GM03348 (cell line): ENCODE measurements at regions not wholly inside any gene's neighbourhood (a gene's known extent, or its start where the extent isn't known, plus 50 kb on each side); places are given as distances from the start of the nearest gene placed in this dataset.
A peak's percentile ranks its signal among the peaks of the same experiment; 100 is the strongest.

Experiments
- DNase-seq: peaks from one replicate; pipeline ENCODE4 v3.0.0; 2012; ENCODE audit warnings: low spot score

DNA sequence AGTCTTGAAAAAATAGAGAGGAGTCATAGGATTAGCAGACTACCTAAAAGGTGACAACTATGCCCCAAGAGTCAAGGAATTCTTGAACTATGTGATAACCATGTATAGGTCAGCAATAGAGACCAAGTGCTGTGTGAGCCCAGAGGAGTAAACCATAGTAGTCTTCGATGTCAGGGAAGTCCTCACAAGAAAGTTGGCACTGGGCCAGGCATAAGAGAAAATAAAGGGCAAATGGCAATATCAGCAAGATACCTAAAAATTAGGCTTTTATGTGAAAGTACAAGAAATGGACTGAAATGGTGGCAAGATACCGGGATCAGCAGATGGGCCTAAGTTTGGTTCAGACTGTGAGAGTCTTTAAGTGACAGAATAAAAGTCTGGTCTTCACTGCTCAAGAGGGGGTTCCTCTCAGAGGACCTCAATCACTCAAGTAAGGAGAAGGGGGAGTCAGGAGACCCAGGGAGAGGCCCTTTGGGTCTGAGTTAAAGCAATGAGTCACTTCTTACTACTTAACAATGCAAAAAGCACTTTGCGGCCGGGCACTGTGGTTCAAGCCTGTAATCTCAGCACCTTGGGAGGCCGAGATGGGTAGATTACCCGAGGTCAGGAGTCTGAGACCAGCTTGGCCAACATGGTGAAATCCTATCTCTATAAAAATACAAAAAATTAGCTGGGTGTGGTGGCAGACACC lies 95.0 kb downstream of the TEX35 start:
- DNase-seq = no peak

DNA sequence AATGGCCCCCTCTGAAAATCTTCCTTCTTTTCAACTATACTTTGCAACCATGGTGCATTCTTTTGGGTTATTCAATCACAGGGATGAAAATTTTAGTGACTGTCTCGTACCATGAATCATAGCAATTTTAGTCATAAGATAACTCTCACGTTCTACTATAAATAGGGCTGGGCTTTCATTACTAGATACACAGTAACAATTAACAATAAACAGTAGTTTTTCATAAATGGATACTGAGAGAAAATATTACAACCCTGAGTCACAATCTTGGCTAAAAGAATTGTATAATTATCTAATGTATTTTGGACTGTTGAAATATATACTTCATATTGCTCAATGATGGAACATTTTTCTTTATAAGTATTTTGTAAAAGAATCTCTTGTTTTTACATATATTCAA lies 96.1 kb downstream of the TEX35 start:
- DNase-seq = peak; percentile 61

DNA sequence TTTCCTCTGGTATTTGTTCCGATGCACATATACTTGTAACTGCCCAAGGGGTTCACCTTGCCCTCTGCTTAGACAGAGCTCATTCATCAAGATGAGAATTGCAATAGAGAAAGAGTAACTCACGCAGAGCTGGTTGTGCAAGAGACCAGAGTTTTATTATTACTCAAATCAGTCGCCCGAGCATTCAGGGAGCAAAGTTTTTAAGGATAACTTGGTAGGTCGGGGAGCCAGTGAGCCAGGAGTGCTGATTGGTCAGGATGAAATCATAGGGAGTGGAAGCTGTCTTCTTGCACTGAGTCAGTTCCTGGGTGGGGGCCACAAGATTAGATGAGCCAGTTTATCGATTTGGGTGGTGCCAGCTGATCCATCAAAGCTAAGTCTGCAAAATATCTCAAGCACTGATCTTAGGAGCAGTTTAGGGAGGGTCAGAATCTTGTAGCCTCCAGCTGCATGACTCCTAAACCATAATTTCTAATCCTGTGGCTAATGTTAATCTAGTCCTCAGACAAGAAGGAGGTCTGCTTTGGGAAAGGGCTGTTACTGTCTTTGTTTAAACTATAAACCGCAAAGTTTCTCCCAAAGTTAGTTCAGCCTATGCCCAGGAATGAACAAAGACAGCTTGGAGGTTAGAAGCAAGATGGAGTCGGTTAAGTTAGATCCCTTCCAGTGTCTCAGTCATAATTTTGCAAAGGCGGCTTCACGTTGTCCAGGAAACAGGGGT lies 97.9 kb downstream of the TEX35 start:
- DNase-seq = peak; percentile 44

DNA sequence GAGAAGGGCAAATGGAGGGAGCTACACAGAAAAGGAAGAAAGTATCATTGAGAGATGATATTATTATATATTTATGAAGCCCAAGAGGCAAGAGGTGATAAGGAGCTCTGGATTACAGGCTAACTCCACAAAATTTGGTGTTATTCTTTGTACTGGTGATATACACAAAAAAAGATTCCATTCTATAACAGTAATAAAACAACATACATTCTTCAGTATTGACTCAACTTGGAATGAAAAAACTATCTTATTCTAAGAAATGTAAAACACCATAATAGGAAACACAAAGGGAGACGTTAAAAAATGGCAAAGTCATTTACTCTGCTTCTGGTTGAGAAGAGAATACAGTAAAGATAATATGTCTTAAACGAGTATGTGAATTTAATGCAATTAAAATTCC lies 99.4 kb downstream of the TEX35 start:
- peak; percentile 68 for DNase-seq

DNA sequence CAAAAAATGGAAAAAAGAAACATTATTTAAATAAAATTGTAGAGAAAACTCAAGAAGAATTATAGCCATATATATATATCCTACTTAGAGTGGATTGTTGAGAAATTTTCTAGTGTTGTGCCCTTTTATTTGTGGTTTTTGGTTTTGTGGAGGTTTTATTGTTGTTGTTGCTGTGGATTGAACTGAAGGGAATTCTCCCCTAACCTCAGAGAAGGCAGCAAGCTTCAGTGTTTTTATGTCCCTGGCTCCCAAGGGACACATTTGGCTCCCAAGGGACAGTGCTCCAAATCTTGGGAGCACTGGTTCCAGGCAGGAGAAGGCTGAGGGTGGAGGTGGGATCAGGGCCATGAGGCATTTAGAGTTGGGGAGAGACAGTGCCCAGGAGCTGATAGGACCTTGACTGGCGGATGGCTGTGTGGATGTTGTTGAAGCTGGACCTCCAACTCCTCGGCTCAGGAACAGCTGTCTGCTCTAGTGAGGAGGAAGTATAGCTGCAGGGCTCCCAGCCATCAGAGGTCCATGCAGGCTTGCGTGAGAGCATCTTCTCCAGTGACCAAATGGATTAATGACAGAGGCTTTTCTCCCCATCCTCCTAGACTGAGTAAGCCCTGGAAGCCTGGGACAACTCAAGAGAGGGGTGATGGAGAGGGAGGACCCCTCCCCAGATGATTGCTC lies 100.5 kb downstream of the TEX35 start:
- no peak for DNase-seq

DNA sequence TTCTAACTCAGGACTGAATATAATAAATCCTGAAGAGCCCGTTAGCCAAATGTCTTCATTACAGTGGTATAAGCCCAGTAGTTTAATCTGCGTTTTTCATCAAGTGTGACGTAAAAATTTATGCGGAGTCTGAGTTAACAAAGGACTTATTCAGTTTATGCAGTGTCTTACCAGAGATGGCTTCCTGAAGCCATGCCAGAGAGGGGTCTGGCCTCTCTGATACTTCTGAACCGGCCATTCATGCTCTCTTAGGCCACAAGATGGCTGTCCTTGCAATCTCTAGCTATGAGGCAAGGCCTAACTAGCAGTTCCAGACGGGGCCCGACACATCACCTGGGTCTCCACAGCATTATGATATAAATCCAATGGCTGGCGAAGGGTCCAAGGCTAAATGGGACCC lies 101.4 kb downstream of the TEX35 start:
- no peak for DNase-seq

DNA sequence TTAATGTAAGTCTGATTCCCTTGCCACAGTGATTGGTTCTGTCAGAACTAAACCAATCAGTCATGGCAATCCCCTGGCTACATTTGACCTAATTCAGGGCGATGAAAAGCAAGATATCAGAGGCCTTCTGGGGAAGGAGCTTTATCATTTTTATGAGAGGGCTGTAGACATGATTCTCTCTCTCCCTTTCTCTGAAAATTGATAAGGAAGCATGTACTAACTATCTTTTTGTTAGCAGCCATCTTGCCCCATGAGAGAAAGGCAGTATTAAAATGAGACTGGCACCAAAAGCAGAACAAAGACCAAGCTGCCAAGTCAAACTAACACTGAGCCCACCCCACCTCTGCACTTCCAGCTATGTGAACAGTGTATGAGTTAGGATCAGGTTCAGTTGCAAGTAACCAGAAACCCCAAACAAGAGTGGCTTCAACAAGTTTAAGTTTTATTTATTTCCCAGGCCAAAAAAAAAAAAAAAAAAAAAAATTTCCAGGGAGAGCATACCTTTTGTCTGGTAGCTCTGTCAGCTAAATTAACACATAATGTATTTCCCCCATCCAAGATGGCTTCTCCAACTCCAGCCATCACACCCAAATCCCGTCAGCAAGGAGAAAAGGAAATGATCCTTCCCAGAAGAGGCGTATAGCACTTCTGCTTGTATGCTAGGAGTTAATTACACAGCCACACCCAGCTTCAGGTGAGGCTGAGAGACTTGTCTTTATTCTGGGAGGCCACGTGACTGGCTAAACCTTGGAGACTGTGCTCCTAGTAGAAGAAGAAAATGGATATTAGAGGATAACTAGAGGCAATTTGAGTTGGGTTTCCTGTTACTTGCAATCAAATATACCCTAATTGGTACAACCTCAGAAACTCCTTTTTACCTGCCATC lies 105.8 kb upstream of the RALGPS2 start:
- no peak for DNase-seq

DNA sequence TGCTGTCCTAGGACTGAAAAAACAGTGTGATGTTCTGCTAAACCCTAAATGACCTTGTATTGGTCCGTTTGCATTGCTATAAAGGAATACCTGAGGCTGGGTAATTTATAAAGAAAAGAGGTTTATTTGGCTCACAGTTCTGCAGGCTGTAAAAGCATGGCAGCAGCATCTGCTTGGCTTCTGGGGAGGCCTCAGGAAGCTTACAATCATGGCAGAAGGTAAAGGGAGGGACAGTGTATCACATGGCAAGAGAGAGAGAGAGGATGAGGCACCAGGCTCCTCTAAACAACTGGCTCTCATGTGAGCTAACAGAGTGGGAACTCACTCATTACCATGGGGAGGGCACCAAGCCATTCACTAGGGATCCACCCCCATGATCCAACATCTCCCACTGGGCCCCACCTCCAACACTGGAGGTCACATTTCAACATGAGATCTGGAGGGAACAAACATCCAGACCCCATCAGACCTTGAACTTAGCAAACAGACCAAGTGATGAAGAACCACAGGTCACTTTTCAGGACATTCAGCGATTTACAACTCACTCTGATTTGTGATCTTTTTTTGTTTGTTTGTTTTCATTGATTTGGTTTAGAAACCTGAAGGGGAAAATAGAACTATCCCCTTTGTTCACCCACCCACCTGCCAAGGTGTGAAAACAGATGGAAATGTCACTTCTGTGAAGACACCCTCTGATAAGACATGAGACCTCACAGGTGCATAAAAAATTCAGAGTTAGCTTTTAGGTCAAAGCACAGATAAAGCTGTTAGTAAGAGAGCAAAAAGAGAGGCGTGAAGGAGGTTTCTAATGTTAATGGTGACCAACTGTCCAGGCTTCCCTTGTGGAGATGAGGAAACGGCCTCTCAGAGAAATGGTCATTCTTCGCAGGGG lies 104.2 kb upstream of the RALGPS2 start:
- no peak for DNase-seq

DNA sequence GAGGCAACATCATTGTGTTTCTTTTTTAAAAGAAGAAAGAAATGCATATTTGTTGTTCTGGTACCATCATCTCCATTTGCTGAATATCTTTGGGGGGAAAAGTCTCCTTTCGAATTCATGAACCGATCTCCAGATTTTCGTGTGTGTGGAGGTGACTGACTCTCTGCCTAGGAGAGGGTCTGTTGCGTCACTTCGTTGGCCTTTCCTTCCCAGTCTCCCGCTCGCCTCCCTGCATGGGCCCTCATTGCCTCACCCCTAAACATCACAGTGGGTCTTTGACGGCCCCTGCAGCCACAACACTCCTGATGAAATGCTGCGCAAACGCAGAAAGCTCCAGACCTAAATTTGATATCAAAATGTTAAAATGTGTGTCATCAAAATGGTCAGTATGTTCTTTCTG lies 103.2 kb upstream of the RALGPS2 start:
- no peak for DNase-seq

DNA sequence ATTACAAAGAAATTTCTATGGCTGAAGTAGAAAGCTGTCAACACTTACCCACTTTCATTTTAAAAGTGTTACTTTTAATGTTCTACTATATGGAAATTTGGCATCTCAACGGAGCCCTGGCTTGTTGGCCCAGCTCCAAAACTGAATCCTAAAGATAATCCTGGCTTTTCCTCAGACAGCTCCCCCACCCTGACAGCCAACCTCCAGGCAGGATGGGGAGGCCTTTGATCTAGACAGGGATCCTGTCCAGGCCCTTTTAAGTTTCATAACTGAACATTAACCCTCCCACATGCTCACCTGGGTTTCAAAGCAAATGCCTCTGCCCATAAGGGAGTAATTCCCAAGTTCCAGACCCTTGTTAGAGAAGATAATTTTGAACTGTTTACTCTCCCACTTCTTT lies 99.3 kb upstream of the RALGPS2 start:
- DNase-seq = no peak

DNA sequence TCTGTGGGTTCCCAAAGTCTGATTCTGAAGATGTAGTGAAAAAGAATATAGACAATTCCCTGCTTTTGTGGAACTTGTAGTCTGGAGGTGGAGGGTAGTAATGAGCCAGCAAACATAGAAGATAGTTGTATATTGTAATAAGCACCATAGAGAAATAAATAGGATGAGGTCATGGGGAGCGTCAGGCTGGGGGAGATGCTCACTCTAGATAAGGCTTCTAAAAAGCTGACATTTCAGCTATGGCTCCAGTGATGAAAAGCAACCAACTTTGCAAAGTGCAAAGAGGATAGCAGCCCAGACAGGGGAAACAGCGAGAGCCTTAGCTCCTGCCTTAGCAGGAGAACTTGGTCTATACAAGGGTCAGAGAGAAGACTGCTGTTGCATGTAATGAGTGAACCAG lies 98.0 kb upstream of the RALGPS2 start:
- no peak for DNase-seq

DNA sequence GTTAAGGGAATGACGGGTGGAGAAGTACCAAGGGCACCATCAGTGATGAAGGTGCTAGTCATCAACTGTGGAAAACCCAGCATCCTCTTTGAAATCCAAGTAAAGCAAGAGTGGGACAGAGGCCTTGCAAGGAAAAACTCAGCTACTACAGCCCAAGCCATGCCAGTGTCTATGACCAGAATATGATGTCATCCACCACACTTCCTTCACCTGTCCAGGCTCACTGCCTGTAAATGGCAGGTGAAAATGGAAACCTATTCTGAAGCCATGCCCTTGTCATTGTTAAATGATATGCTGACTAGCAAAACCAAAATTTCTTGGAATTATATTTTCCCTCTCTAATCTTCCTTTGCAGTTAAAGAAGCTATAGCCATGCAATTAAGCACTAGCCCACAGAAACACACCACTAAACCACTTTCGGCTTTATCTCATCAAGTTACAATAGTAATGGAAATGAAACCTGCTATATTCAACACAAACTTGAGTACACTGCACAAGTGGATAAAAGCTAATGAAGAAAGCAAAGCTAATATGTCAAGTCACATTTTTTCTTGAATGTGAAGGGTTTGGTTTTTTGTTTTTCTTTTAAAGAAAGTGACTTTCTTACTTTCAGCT lies 96.3 kb upstream of the RALGPS2 start:
- DNase-seq = no peak

DNA sequence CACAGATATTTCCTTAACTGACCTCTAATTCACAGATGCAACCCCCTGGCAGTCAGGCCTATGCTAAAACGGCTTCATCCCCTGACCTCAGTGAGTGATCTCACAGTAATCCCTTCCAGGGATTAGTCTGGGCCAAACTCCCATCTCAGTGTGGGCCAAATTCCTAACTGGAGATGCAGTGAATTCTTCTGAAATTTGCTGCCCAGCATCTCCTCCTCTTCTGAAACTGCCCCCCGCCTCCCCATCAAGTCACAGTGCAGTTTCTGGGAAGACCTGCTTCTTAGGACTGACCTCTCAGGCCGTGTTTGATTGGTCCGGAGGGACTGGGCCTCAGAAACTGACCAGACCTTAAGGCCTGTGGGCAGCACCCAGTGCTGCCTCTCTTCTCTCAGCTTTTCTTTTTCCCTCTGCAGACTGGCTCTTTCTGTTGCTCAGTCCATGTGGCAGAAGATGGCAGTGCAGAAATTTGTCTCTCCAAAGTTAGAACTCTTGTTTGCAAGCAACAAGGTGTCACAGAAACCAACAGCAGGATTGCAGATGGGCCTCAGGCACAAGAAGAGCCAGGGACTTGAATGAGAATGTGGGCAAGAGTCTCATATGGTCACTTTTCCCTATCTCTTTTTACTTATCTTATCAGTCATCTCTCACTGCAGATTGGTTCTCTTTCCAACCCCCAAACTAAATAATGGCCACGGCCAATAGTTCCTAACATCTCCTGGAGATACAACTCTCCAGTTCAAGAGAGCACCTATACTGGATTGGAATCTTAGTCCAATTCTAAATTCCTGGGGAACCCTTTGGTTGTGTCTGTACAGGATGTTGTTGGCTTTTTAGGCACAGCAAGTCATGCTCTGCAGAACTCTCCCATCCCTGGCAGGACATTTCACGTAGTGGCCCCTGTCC lies 95.5 kb upstream of the RALGPS2 start:
- peak; percentile 86 for DNase-seq

DNA sequence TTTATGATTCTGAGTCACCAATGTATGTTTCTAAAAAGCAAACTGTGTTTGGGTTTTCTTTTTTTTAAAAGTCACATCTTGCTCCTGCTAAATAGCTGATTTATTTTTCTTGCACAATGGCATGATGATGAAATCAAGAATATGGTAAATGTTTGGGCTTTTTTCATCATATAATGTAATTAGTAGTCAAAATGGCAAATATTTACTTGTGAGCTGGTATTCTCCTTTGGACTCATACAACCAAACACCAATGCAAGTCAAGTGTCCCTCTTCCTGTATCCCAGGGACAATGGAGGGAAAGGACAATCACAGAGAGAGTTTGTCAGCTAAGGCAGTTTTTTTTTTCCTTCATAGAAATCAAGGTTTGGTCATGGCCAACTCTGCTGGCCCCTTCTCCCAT lies 94.6 kb upstream of the RALGPS2 start:
- no peak for DNase-seq

DNA sequence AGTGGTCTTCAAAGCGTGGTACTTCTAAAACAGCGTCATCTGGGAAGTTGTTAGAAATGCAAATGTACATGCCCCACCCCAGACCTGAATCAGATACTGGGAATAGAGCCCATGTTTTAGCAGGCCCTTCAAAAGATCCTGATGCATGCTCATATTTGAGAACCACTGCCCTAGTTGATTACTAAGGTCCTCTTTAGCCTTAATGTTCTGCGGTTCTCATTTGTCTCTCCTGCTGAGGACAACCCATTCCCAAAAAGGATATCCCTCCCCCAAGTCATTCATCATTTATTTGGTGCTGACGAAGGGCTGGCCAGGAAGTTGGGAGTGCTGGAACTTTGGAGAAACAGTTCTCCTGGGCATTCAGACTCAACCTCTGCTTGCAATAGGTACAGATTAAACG lies 92.4 kb upstream of the RALGPS2 start:
- DNase-seq = no peak

DNA sequence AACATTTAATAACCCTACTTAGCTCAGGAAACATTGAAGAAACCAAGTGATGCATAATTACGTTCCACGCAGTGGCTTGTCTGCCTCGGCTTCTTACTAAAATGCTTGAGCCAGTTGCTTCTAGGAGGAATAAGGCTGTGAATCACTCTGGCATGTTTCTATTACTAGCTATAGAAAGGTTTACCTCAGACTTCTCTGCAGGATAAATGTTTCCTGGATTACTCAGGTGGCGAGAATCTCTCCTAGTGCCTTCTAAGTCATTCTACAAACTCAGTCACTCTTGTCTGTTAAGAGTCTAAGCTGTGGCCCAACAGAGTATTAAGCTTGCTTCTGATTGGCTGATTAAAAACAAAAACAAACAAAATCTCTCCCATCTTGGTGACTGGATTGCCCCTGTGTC lies 92.0 kb upstream of the RALGPS2 start:
- DNase-seq = no peak

DNA sequence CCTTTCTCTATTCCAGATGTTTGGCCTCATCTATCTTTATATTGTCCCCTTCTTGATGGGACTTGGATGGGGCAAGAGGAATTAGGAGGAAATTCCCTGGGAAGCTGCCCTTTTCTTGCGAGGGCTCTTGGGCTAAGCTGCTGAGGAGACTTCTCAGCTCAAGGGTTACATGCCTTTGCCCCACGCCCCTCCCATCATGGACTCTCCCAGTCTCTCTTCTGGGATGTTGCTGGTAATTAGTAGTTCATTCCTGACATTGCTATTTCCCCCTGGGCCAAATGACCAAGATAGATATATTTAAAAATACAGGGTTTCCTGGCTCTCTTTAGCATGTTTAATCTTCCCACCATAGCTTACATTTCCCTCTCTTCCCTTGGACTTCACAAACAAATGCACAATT lies 90.6 kb upstream of the RALGPS2 start:
- DNase-seq = peak; percentile 56

DNA sequence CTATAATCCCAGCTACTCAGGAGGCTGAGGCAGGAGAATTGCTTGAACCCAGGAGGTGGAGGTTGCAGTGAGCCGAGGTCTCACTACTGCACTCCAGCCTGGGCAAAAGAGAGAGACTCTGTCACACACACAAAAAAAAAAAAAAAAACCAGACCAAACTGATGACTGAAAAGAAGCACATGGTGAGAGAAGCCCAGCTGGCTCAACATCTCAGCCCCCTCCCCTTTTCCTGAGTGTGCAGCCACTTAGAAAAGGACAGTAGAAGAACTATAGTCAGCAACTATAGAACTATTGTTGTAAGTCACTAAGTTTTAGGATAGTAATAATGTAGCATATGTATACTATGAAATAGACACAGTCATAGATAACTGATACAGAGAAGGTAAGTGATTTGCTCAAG lies 87.2 kb upstream of the RALGPS2 start:
- no peak for DNase-seq

DNA sequence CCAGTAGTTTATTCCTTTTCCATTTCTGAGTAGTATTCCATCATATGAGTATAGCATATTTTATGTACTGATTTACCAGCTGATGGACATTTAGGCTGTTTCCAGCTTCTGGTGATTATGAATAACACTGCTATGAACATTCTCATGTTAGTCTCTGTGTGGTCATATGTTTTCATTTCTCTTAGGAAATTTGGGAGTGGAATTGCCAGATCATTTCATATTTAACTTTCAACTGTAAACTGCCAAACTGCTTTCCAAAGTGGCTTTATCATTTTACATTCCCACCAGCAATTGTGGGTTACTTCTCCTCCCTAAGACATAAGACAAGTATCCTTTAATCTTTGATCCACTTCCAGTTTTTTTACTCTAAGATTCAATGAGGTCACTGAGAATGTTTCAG lies 85.7 kb upstream of the RALGPS2 start:
- no peak for DNase-seq

DNA sequence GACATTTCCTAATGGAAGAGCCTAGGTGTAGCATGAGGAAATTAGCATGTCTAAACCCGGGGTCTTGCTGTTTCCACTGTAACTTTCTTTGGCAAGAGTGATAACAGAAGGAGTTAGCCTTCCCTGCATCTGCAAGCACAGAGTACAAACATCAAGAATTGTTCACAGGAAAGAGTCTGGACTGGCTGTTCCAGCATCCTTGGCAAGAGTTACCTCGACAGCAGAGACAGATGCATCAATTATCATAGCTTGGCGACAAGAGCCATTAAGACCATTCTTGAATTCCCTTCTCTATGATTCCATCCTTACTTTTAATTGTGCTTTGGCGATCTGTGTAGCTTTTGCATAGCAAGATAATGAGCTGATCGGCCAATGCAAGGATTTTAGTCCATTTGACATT lies 82.8 kb upstream of the RALGPS2 start:
- no peak for DNase-seq
